Endodermal cell (in vitro differentiated cells): ENCODE measurements at regions not wholly inside any gene's neighbourhood (a gene's known extent, or its start where the extent isn't known, plus 50 kb on each side); places are given as distances from the start of the nearest gene placed in this dataset.

Experiments used
- DNase-seq: peaks from one replicate; pipeline ENCODE4 v3.0.0-alpha.2; 2017
- H3K27ac ChIP-seq: 2 replicates; pipeline ENCODE4 v1.5.1; 2013; ENCODE audit warnings: mild to moderate bottlenecking, low read depth, low read length, moderate library complexity
- H3K27me3 ChIP-seq: 2 replicates; pipeline ENCODE4 v1.6.1; 2013; ENCODE audit warnings: mild to moderate bottlenecking, low read length, moderate library complexity; ENCODE audit not compliant: insufficient read depth, control insufficient read depth, poor library complexity, severe bottlenecking
- H3K36me3 ChIP-seq: 2 replicates; pipeline ENCODE4 v1.7.0; 2013; ENCODE audit warnings: mild to moderate bottlenecking, low read length, moderate library complexity; ENCODE audit not compliant: control insufficient read depth, insufficient read depth
- H3K4me1 ChIP-seq: one replicate; pipeline ENCODE4 v1.7.0; 2013; ENCODE audit warnings: low read length; ENCODE audit not compliant: control insufficient read depth, insufficient read depth
- H3K4me3 ChIP-seq: 2 replicates; pipeline ENCODE4 v1.5.1; 2013; ENCODE audit warnings: mild to moderate bottlenecking, low read length, moderate library complexity
- H3K9ac ChIP-seq: 2 replicates; pipeline ENCODE4 v1.6.1; 2013; ENCODE audit warnings: mild to moderate bottlenecking, low read length, moderate library complexity; ENCODE audit not compliant: poor library complexity, severe bottlenecking; ENCODE audit errors: extremely low read depth
- H3K9me3 ChIP-seq: 2 replicates; pipeline ENCODE4 v1.6.1; 2013; ENCODE audit warnings: mild to moderate bottlenecking, low read length, moderate library complexity; ENCODE audit not compliant: control insufficient read depth
- H3K27ac Mint-ChIP-seq: 2 replicates; pipeline ENCODE4 v1.8.0; 2020; ENCODE audit warnings: mixed read lengths
- H3K27me3 Mint-ChIP-seq: 2 replicates; pipeline ENCODE4 v1.8.0; 2021; ENCODE audit warnings: mild to moderate bottlenecking, mixed read lengths; ENCODE audit not compliant: insufficient read depth
- H3K36me3 Mint-ChIP-seq: 2 replicates; pipeline ENCODE4 v1.8.0; 2020; ENCODE audit warnings: low read depth, mixed read lengths
- H3K4me1 Mint-ChIP-seq: 2 replicates; pipeline ENCODE4 v1.8.0; 2020; ENCODE audit warnings: mixed read lengths
- H3K4me3 Mint-ChIP-seq: 2 replicates; pipeline ENCODE4 v1.8.0; 2020; ENCODE audit warnings: mild to moderate bottlenecking, moderate library complexity, mixed read lengths
- H3K9me3 Mint-ChIP-seq: 2 replicates; pipeline ENCODE4 v1.8.0; 2020; ENCODE audit warnings: mild to moderate bottlenecking, mixed read lengths
- WGBS, 2 experiments: methylation state at CpG; one replicate each; pipeline versions ENCODE4 v1.1.5 to v1.1.7; 2013; ENCODE audit warnings: missing lambda C conversion rate in 2 of 2, mixed read lengths in 1 of 2; ENCODE audit not compliant: insufficient coverage in 1 of 2, insufficient read length in 1 of 2; 5-methylcytosine and 5-hydroxymethylcytosine counted together
- TF ChIP-seq, protein P1 (sequence below): fragments of 200-600 bp; sonication (generic); conservative IDR thresholded peaks from 2 replicates; pipeline ENCODE4 v1.5.0; 2021; ENCODE audit warnings: antibody characterized with exemption, mild to moderate bottlenecking

DNA sequence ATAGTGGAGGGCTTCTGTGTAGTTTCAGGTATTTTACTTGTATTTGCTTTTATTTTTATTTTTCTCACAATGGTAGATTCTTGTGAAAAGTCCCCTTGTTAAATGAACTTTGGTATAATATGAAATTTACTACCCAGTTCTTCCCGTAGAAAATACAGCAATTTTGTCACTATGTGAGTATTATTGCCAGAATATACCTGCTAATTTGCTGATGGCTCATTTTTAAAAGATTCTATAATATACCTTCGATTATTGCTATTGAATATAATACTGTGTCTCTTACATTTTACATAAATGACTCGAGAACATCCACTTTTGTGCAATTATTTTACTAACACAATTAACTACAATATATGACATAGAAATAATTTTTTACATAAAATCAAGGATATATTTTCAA is 262.3 kb upstream of the NOVA1 start:
- no peak overlapping the region for H3K9ac ChIP-seq
- Mint-ChIP-seq H3K27ac (no peak overlapping the region), H3K4me1 (no peaks in the 10 kb centered on the region), H3K36me3 (no peaks in the 10 kb centered on the region), H3K27me3 (no peaks in the 10 kb centered on the region), H3K9me3 (no peaks in the 10 kb centered on the region), H3K4me3 (no peak overlapping the region)
- TF ChIP-seq, protein P1, sequence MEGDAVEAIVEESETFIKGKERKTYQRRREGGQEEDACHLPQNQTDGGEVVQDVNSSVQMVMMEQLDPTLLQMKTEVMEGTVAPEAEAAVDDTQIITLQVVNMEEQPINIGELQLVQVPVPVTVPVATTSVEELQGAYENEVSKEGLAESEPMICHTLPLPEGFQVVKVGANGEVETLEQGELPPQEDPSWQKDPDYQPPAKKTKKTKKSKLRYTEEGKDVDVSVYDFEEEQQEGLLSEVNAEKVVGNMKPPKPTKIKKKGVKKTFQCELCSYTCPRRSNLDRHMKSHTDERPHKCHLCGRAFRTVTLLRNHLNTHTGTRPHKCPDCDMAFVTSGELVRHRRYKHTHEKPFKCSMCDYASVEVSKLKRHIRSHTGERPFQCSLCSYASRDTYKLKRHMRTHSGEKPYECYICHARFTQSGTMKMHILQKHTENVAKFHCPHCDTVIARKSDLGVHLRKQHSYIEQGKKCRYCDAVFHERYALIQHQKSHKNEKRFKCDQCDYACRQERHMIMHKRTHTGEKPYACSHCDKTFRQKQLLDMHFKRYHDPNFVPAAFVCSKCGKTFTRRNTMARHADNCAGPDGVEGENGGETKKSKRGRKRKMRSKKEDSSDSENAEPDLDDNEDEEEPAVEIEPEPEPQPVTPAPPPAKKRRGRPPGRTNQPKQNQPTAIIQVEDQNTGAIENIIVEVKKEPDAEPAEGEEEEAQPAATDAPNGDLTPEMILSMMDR = no peak
- H3K27ac ChIP-seq = no peak overlapping the region
- no peaks in the 10 kb centered on the region for H3K4me1 ChIP-seq
- H3K4me3 ChIP-seq = no peak overlapping the region
- no peak for DNase-seq
- H3K27me3 ChIP-seq = no peaks in the 10 kb centered on the region
- H3K36me3 ChIP-seq = no peaks in the 10 kb centered on the region
- H3K9me3 ChIP-seq = no peaks in the 10 kb centered on the region
- 83% methylated on average over 1 of the region's 3 CpGs; no CpG with 5 or more reads in 1 of the 2 experiments for WGBS, 2 experiments

DNA sequence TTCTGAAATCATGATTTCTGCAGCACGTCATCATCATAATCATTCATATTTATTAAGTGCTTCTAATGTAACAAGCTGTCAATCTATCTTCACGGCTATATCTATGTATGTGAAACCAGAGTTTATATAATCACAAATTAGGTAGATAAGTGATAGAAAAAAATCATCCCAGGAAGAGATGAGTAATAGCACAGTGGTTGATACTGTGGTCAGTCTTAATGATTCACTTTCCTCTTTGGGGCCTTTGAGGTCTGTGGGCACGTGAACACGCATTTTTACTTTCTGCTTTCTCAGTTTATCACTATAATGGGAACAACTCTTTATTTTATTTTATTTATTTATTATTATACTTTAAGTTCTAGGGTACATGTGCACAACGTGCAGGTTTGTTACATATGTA is 265.9 kb upstream of the NOVA1 start:
- Histone ChIP-seq H3K36me3 (no peaks in the 10 kb centered on the region), H3K9ac (no peak overlapping the region), H3K4me1 (peaks cover 4% of the 10 kb centered on the region), H3K4me3 (no peak overlapping the region), H3K9me3 (no peaks in the 10 kb centered on the region), H3K27me3 (no peaks in the 10 kb centered on the region), H3K27ac (no peak overlapping the region)
- H3K9me3 Mint-ChIP-seq = no peaks in the 10 kb centered on the region
- WGBS, 2 experiments = 100% methylated on average over 1 of the region's 5 CpGs; no CpG with 5 or more reads in 1 of the 2 experiments
- no peaks in the 10 kb centered on the region for H3K27me3 Mint-ChIP-seq
- DNase-seq = no peak
- TF ChIP-seq, protein P1 = no peak
- H3K4me3 Mint-ChIP-seq = no peak overlapping the region
- H3K36me3 Mint-ChIP-seq = no peaks in the 10 kb centered on the region
- peaks cover 9% of the 10 kb centered on the region for H3K4me1 Mint-ChIP-seq
- no peak overlapping the region for H3K27ac Mint-ChIP-seq

DNA sequence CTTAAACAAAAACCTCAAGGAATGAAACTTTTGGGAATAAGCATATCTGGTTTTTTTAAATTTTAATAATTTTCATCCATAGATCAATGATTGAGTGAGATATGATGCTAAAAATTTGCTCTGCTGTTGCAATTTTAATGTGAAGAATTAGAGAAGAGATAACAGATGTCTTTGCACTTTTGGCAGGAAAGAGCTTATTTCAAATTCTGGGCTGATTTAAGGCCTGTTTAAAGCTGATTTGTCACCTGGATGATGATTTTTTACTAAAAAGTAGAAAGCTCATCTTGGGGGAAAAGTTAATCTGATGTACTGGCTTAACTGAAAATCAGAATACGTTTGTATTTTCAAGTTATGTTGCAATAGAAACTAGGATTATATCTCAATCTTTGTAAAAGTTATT is 268.9 kb upstream of the NOVA1 start:
- DNase-seq = no peak
- Histone ChIP-seq H3K27me3 (no peaks in the 10 kb centered on the region), H3K4me1 (peaks cover 4% of the 10 kb centered on the region), H3K27ac (no peak overlapping the region), H3K9me3 (no peaks in the 10 kb centered on the region), H3K4me3 (no peak overlapping the region), H3K9ac (no peak overlapping the region), H3K36me3 (no peaks in the 10 kb centered on the region)
- TF ChIP-seq, protein P1 = no peak
- no peaks in the 10 kb centered on the region for H3K27me3 Mint-ChIP-seq
- H3K9me3 Mint-ChIP-seq = no peaks in the 10 kb centered on the region
- H3K36me3 Mint-ChIP-seq = no peaks in the 10 kb centered on the region
- peaks cover 22% of the 10 kb centered on the region for H3K4me1 Mint-ChIP-seq
- no peak overlapping the region for H3K4me3 Mint-ChIP-seq
- H3K27ac Mint-ChIP-seq = no peak overlapping the region
- WGBS, 2 experiments = 70% methylated on average over 1 of the region's 1 CpG; no CpG with 5 or more reads in 1 of the 2 experiments
